ENCODE measurements at regions not wholly inside any gene's neighbourhood (a gene's known extent, or its start where the extent isn't known, plus 50 kb on each side); places are given as distances from the start of the nearest gene placed in this dataset.

GRCh38 chr2:173770947-173771678 is 194.1 kb downstream of the SP3 start:
- DNase-seq (ENCODE audit: low read depth): no peak

GRCh38 chr2:173772205-173772604 is 193.0 kb downstream of the SP3 start:
- no peak for DNase-seq (ENCODE audit: low read depth)

GRCh38 chr2:173773076-173773475 is 192.1 kb downstream of the SP3 start:
- no peak for DNase-seq (ENCODE audit: low read depth)

GRCh38 chr2:173775440-173775839 is 189.7 kb downstream of the SP3 start:
- DNase-seq (ENCODE audit: low read depth): no peak

- no peak for DNase-seq (ENCODE audit: low read depth)
Measured at GRCh38 chr2:173782681-173783080, 182.5 kb downstream of the SP3 start.

GRCh38 chr2:173783382-173783781 is 181.8 kb downstream of the SP3 start:
- no peak for DNase-seq (ENCODE audit: low read depth)

- no peak for DNase-seq (ENCODE audit: low read depth)
Measured at GRCh38 chr2:173785813-173786212, 179.4 kb downstream of the SP3 start.

- no peak for DNase-seq (ENCODE audit: low read depth)
Measured at GRCh38 chr2:173791502-173791901, 173.7 kb downstream of the SP3 start.

- no peak for DNase-seq (ENCODE audit: low read depth)
Measured at GRCh38 chr2:173792166-173792565, 173.0 kb downstream of the SP3 start.

GRCh38 chr2:173792741-173793140 is 172.4 kb downstream of the SP3 start:
- no peak for DNase-seq (ENCODE audit: low read depth)

- DNase-seq (ENCODE audit: low read depth): peak; percentile 17
Measured at GRCh38 chr2:173793709-173794565, 171.2 kb downstream of the SP3 start.

GRCh38 chr2:173797586-173798263 is 167.4 kb downstream of the SP3 start:
- no peak for DNase-seq (ENCODE audit: low read depth)

- DNase-seq (ENCODE audit: low read depth): no peak
Measured at GRCh38 chr2:173802518-173802917, 162.7 kb downstream of the SP3 start.

- no peak for DNase-seq (ENCODE audit: low read depth)
Measured at GRCh38 chr2:173803449-173803848, 161.7 kb downstream of the SP3 start.

GRCh38 chr2:173806761-173807160 is 158.4 kb downstream of the SP3 start:
- DNase-seq (ENCODE audit: low read depth): no peak

GRCh38 chr2:173808718-173809117 is 156.5 kb downstream of the SP3 start:
- no peak for DNase-seq (ENCODE audit: low read depth)

GRCh38 chr2:173812321-173812720 is 152.9 kb downstream of the SP3 start:
- no peak for DNase-seq (ENCODE audit: low read depth)

- no peak for DNase-seq (ENCODE audit: low read depth)
Measured at GRCh38 chr2:173814306-173814705, 150.9 kb downstream of the SP3 start.

GRCh38 chr2:173815772-173816171 is 149.4 kb downstream of the SP3 start:
- DNase-seq (ENCODE audit: low read depth): no peak

- DNase-seq (ENCODE audit: low read depth): no peak
Measured at GRCh38 chr2:173817582-173817981, 147.6 kb downstream of the SP3 start.

- DNase-seq (ENCODE audit: low read depth): no peak
Measured at GRCh38 chr2:173818285-173818684, 146.9 kb downstream of the SP3 start.

GRCh38 chr2:173819852-173820251 is 145.3 kb downstream of the SP3 start:
- DNase-seq (ENCODE audit: low read depth): no peak

GRCh38 chr2:173821451-173821850 is 143.7 kb downstream of the SP3 start:
- DNase-seq (ENCODE audit: low read depth): no peak
